Immature natural killer cell (primary cell): ENCODE measurements at regions not wholly inside any gene's neighbourhood (a gene's known extent, or its start where the extent isn't known, plus 50 kb on each side); places are given as distances from the start of the nearest gene placed in this dataset.

Experiments used
- DNase-seq, 3 donors: peaks; one replicate each; pipeline ENCODE4 v3.0.0; 2022; ENCODE audit warnings: mixed read lengths in 1 of 3
- H3K27ac Mint-ChIP-seq, 6 donors: one replicate each; pipeline ENCODE4 v1.8.0; 2020; ENCODE audit warnings: mixed read lengths in 6 of 6, mild to moderate bottlenecking in 5 of 6, inconsistent platforms in 4 of 6, moderate library complexity in 3 of 6
- H3K27me3 Mint-ChIP-seq, 3 donors: one replicate each; pipeline ENCODE4 v1.8.0; 2020 to 2021; ENCODE audit warnings: low read depth in 3 of 3, mild to moderate bottlenecking in 3 of 3, mixed read lengths in 3 of 3, moderate library complexity in 3 of 3, inconsistent platforms in 1 of 3
- H3K36me3 Mint-ChIP-seq, 3 donors: one replicate each; pipeline ENCODE4 v1.8.0; 2020; ENCODE audit warnings: mixed read lengths in 3 of 3, inconsistent platforms in 2 of 3, mild to moderate bottlenecking in 2 of 3
- H3K4me1 Mint-ChIP-seq, 2 donors: one replicate each; pipeline ENCODE4 v1.8.0; 2020; ENCODE audit warnings: inconsistent platforms in 2 of 2, mild to moderate bottlenecking in 2 of 2, mixed read lengths in 2 of 2, moderate library complexity in 1 of 2
- H3K4me3 Mint-ChIP-seq, 5 donors: one replicate each; pipeline ENCODE4 v1.8.0; 2020; ENCODE audit warnings: mild to moderate bottlenecking in 5 of 5, mixed read lengths in 5 of 5, inconsistent platforms in 3 of 5, moderate library complexity in 3 of 5
- H3K9me3 Mint-ChIP-seq, 6 donors: one replicate each; pipeline ENCODE4 v1.8.0; 2020; ENCODE audit warnings: mild to moderate bottlenecking in 6 of 6, mixed read lengths in 6 of 6, inconsistent platforms in 4 of 6, moderate library complexity in 3 of 6

- no peaks in the 10 kb centered on the region for H3K4me1 Mint-ChIP-seq
- no peak overlapping the region for H3K4me3 Mint-ChIP-seq
- H3K27ac Mint-ChIP-seq, result no peak overlapping the region
- no peaks in the 10 kb centered on the region for H3K9me3 Mint-ChIP-seq
- H3K36me3 Mint-ChIP-seq, result no peaks in the 10 kb centered on the region
- DNase-seq, result no peak
- peaks cover 0 to 7% (median 5%) of the 10 kb centered on the region in 3 donors for H3K27me3 Mint-ChIP-seq
These were observed 233.8 kb upstream of the GSE1 start for GRCh38 chr16:85379041-85380001.

GRCh38 chr16:85380002-85380395, 233.1 kb upstream of the GSE1 start:
- peaks cover 0 to 7% (median 5%) of the 10 kb centered on the region in 3 donors for H3K27me3 Mint-ChIP-seq
- H3K27ac Mint-ChIP-seq, result no peak overlapping the region
- no peaks in the 10 kb centered on the region for H3K9me3 Mint-ChIP-seq
- no peaks in the 10 kb centered on the region for H3K36me3 Mint-ChIP-seq
- no peak overlapping the region for H3K4me3 Mint-ChIP-seq
- DNase-seq, result no peak
- no peaks in the 10 kb centered on the region for H3K4me1 Mint-ChIP-seq

- H3K27ac Mint-ChIP-seq, result no peak overlapping the region
- H3K9me3 Mint-ChIP-seq, result no peaks in the 10 kb centered on the region
- H3K36me3 Mint-ChIP-seq, result no peaks in the 10 kb centered on the region
- no peak for DNase-seq
- no peak overlapping the region for H3K4me3 Mint-ChIP-seq
- H3K4me1 Mint-ChIP-seq, result no peaks in the 10 kb centered on the region
- peaks cover 0 to 7% (median 5%) of the 10 kb centered on the region in 3 donors for H3K27me3 Mint-ChIP-seq
These were observed 232.0 kb upstream of the GSE1 start for GRCh38 chr16:85380905-85381737.

GRCh38 chr16:85381738-85382592, 231.2 kb upstream of the GSE1 start:
- peaks cover 0 to 7% (median 5%) of the 10 kb centered on the region in 3 donors for H3K27me3 Mint-ChIP-seq
- no peak for DNase-seq
- H3K27ac Mint-ChIP-seq, result no peak overlapping the region
- H3K4me1 Mint-ChIP-seq, result no peaks in the 10 kb centered on the region
- no peak overlapping the region for H3K4me3 Mint-ChIP-seq
- no peaks in the 10 kb centered on the region for H3K9me3 Mint-ChIP-seq
- H3K36me3 Mint-ChIP-seq, result no peaks in the 10 kb centered on the region

GRCh38 chr16:85382717-85383118, 230.4 kb upstream of the GSE1 start:
- no peak for DNase-seq
- Mint-ChIP-seq H3K27me3 (peaks cover 0 to 6% (median 5%) of the 10 kb centered on the region in 3 donors), H3K36me3 (peaks cover 0 to 4% (median 0%) of the 10 kb centered on the region in 3 donors), H3K4me3 (no peak overlapping the region), H3K4me1 (no peaks in the 10 kb centered on the region), H3K9me3 (no peaks in the 10 kb centered on the region), H3K27ac (no peak overlapping the region)

- Mint-ChIP-seq H3K36me3 (peaks cover 0 to 4% (median 0%) of the 10 kb centered on the region in 3 donors), H3K4me3 (no peak overlapping the region), H3K27me3 (peaks cover 0 to 6% (median 3%) of the 10 kb centered on the region in 3 donors), H3K4me1 (no peaks in the 10 kb centered on the region), H3K9me3 (no peaks in the 10 kb centered on the region), H3K27ac (no peak overlapping the region)
- no peak for DNase-seq
These were observed 229.0 kb upstream of the GSE1 start for GRCh38 chr16:85383836-85384832.

GRCh38 chr16:85384833-85385462, 228.2 kb upstream of the GSE1 start:
- H3K27me3 Mint-ChIP-seq, result peaks cover 0 to 6% (median 4%) of the 10 kb centered on the region in 3 donors
- no peak for DNase-seq
- H3K4me1 Mint-ChIP-seq, result no peaks in the 10 kb centered on the region
- H3K36me3 Mint-ChIP-seq, result peaks cover 0 to 4% (median 0%) of the 10 kb centered on the region in 3 donors
- H3K4me3 Mint-ChIP-seq, result no peak overlapping the region
- H3K9me3 Mint-ChIP-seq, result no peaks in the 10 kb centered on the region
- H3K27ac Mint-ChIP-seq, result no peak overlapping the region

GRCh38 chr16:85385463-85386331, 227.4 kb upstream of the GSE1 start:
- H3K4me1 Mint-ChIP-seq, result no peaks in the 10 kb centered on the region
- no peak for DNase-seq
- H3K27ac Mint-ChIP-seq, result no peak overlapping the region
- no peak overlapping the region for H3K4me3 Mint-ChIP-seq
- peaks cover 0 to 4% (median 0%) of the 10 kb centered on the region in 3 donors for H3K36me3 Mint-ChIP-seq
- H3K27me3 Mint-ChIP-seq, result peaks cover 0 to 6% (median 2%) of the 10 kb centered on the region in 3 donors
- no peaks in the 10 kb centered on the region for H3K9me3 Mint-ChIP-seq

GRCh38 chr16:85386467-85387170, 226.5 kb upstream of the GSE1 start:
- no peak overlapping the region for H3K27ac Mint-ChIP-seq
- DNase-seq, result no peak
- no peaks in the 10 kb centered on the region for H3K4me1 Mint-ChIP-seq
- no peak overlapping the region for H3K4me3 Mint-ChIP-seq
- H3K9me3 Mint-ChIP-seq, result no peaks in the 10 kb centered on the region
- H3K36me3 Mint-ChIP-seq, result peaks cover 0 to 4% (median 0%) of the 10 kb centered on the region in 3 donors
- H3K27me3 Mint-ChIP-seq, result peaks cover 0 to 6% (median 2%) of the 10 kb centered on the region in 3 donors

GRCh38 chr16:85387171-85387507, 226.0 kb upstream of the GSE1 start:
- Mint-ChIP-seq H3K27ac (no peak overlapping the region), H3K36me3 (peaks cover 0 to 4% (median 0%) of the 10 kb centered on the region in 3 donors), H3K4me3 (no peak overlapping the region)

GRCh38 chr16:85387731-85388295, 225.3 kb upstream of the GSE1 start:
- H3K4me1 Mint-ChIP-seq, result no peaks in the 10 kb centered on the region
- H3K27ac Mint-ChIP-seq, result no peak overlapping the region
- peaks cover under 1 to 6% (median 3%) of the 10 kb centered on the region in 3 donors for H3K27me3 Mint-ChIP-seq
- H3K9me3 Mint-ChIP-seq, result no peaks in the 10 kb centered on the region
- DNase-seq, result no peak
- H3K36me3 Mint-ChIP-seq, result peaks cover 0 to 4% (median 0%) of the 10 kb centered on the region in 3 donors
- H3K4me3 Mint-ChIP-seq, result no peak overlapping the region

More at GRCh38 chr16:85387171-85387507, 226.0 kb upstream of the GSE1 start:
- no peaks in the 10 kb centered on the region for H3K4me1 Mint-ChIP-seq
- H3K27me3 Mint-ChIP-seq, result peaks cover 0 to 4% (median 4%) of the 10 kb centered on the region in 3 donors
- no peak for DNase-seq
- H3K9me3 Mint-ChIP-seq, result no peaks in the 10 kb centered on the region
